ENCODE measurements at regions not wholly inside any gene's neighbourhood (a gene's known extent, or its start where the extent isn't known, plus 50 kb on each side); places are given as distances from the start of the nearest gene placed in this dataset.

DNA sequence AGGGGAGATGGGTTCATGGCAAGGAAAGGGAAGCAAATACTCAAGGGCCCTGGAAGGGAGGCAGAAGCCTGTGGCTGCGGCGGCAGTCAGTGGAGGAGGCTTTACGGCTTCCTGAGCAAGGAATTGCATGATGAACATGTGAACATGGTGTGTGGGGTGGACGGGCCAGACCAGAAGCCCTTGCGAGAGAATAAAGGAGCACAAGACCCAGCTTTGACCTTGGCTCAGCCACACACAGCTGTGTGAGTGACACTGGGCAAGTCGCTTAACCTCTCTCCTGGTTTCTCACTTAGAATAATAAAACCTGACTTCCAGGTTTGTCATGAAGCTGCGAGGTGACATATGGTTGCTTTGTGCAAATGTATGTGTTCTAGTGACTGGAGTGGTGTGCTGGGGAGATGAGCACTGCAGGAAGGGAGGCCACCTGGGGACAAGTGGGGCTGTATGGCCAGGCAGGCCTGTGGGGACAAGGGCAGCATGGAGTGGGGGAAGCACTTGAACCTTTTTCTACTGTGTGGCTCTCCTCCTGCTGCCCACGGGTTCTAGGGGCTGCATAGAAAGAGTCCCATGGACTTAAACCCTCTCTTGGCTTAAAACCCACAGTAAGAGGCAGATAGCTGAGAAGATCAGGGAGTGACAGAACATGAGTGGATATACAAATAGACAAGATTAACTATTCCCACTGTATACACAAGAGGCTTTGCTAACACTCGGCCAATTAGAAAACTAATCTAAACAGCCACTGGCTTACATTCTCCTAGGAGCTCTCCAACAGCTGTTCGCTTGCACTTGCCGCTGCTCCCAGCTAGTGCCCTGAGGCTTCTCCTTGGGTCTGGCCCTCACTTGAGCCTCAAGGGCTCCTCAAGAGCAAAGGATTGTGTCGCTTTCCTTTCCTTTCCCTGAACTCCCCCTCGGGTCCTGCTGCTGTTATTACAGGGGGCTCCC lies 67.3 kb upstream of the CDON start:
- H3K4me3 ChIP-seq (ENCODE audit: low read depth, low read length): no peak overlapping the region
- ChIA-PET CTCF (no interaction called here), POLR2A (no interaction called here)
- H3K9me3 ChIP-seq (ENCODE audit: control insufficient read depth, insufficient read depth, low read depth, low read length): no peaks in the 10 kb centered on the region
- H3K36me3 ChIP-seq (ENCODE audit: control insufficient read depth in 2 of 2, insufficient read depth in 1 of 2, low read length in 2 of 2): no peaks in the 10 kb centered on the region
- no peak overlapping the region for H3K27ac ChIP-seq (ENCODE audit: extremely low read depth, low read depth, low read length)
- TF ChIP-seq WT1 (tag by site-specific recombination; IDR thresholded peaks at IDR 0.05) (peak; percentile 51; the same call in 1 of the 2 replicates), ZNF266 (tag by site-specific recombination; IDR thresholded peaks at IDR 0.05; ENCODE audit: low read depth) (no peak), ZNF341 (tag by site-specific recombination; IDR thresholded peaks at IDR 0.05; ENCODE audit: low read depth) (peak; percentile 30; the same call in 1 of the 2 replicates), KLF10 (tag by site-specific recombination; IDR thresholded peaks at IDR 0.05) (no peak), ZNF121 (tag by site-specific recombination; IDR thresholded peaks at IDR 0.05) (no peak), ZSCAN16 (tag by site-specific recombination; IDR thresholded peaks at IDR 0.05) (peak; percentile 95), ZNF76 (tag by site-specific recombination; IDR thresholded peaks at IDR 0.05; ENCODE audit: borderline replicate concordance, low read depth) (no peak), SP2 (tag by site-specific recombination; IDR thresholded peaks at IDR 0.05) (no peak), ZNF114 (tag by site-specific recombination; IDR thresholded peaks at IDR 0.05) (no peak), ZNF155 (tag by site-specific recombination; IDR thresholded peaks at IDR 0.05) (no peak), ZIC2 (tag by site-specific recombination; IDR thresholded peaks at IDR 0.05) (peak; percentile 90), OSR2 (tag by site-specific recombination; IDR thresholded peaks at IDR 0.05) (peak; percentile 67)
- TF ChIP-seq, protein P1, sequence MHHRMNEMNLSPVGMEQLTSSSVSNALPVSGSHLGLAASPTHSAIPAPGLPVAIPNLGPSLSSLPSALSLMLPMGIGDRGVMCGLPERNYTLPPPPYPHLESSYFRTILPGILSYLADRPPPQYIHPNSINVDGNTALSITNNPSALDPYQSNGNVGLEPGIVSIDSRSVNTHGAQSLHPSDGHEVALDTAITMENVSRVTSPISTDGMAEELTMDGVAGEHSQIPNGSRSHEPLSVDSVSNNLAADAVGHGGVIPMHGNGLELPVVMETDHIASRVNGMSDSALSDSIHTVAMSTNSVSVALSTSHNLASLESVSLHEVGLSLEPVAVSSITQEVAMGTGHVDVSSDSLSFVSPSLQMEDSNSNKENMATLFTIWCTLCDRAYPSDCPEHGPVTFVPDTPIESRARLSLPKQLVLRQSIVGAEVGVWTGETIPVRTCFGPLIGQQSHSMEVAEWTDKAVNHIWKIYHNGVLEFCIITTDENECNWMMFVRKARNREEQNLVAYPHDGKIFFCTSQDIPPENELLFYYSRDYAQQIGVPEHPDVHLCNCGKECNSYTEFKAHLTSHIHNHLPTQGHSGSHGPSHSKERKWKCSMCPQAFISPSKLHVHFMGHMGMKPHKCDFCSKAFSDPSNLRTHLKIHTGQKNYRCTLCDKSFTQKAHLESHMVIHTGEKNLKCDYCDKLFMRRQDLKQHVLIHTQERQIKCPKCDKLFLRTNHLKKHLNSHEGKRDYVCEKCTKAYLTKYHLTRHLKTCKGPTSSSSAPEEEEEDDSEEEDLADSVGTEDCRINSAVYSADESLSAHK (tag by site-specific recombination; IDR thresholded peaks at IDR 0.05): no peak
- TF ChIP-seq, protein P2, sequence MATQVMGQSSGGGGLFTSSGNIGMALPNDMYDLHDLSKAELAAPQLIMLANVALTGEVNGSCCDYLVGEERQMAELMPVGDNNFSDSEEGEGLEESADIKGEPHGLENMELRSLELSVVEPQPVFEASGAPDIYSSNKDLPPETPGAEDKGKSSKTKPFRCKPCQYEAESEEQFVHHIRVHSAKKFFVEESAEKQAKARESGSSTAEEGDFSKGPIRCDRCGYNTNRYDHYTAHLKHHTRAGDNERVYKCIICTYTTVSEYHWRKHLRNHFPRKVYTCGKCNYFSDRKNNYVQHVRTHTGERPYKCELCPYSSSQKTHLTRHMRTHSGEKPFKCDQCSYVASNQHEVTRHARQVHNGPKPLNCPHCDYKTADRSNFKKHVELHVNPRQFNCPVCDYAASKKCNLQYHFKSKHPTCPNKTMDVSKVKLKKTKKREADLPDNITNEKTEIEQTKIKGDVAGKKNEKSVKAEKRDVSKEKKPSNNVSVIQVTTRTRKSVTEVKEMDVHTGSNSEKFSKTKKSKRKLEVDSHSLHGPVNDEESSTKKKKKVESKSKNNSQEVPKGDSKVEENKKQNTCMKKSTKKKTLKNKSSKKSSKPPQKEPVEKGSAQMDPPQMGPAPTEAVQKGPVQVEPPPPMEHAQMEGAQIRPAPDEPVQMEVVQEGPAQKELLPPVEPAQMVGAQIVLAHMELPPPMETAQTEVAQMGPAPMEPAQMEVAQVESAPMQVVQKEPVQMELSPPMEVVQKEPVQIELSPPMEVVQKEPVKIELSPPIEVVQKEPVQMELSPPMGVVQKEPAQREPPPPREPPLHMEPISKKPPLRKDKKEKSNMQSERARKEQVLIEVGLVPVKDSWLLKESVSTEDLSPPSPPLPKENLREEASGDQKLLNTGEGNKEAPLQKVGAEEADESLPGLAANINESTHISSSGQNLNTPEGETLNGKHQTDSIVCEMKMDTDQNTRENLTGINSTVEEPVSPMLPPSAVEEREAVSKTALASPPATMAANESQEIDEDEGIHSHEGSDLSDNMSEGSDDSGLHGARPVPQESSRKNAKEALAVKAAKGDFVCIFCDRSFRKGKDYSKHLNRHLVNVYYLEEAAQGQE (tag by site-specific recombination; IDR thresholded peaks at IDR 0.05): peak; percentile 74
- TF ChIP-seq, protein P3, sequence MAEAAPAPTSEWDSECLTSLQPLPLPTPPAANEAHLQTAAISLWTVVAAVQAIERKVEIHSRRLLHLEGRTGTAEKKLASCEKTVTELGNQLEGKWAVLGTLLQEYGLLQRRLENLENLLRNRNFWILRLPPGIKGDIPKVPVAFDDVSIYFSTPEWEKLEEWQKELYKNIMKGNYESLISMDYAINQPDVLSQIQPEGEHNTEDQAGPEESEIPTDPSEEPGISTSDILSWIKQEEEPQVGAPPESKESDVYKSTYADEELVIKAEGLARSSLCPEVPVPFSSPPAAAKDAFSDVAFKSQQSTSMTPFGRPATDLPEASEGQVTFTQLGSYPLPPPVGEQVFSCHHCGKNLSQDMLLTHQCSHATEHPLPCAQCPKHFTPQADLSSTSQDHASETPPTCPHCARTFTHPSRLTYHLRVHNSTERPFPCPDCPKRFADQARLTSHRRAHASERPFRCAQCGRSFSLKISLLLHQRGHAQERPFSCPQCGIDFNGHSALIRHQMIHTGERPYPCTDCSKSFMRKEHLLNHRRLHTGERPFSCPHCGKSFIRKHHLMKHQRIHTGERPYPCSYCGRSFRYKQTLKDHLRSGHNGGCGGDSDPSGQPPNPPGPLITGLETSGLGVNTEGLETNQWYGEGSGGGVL (tag by site-specific recombination; IDR thresholded peaks at IDR 0.05): no peak
- peaks cover 12% of the 10 kb centered on the region for H3K4me1 ChIP-seq (ENCODE audit: control insufficient read depth, insufficient read depth, low read length)

DNA sequence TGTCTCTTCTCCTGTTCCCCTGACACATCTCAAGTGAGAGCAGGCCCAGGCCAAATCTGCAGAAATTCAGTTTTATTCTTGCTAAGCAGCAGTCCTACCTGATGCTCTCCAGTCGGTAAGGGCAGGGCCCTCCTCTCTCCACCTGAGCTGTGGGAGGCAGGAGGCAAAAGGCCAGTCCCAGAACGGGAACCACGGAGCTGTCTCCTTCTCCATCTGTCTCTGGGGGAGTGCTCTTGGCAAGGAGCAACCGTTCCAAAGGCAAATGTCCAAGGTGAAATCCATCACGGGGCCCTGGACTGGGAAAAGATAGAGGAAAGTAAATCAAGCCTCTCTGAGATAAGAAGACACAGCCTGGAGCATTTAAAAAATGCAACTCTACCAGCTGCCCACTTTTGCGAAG lies 65.2 kb upstream of the CDON start:
- H3K36me3 ChIP-seq (ENCODE audit: control insufficient read depth in 2 of 2, insufficient read depth in 1 of 2, low read length in 2 of 2): no peaks in the 10 kb centered on the region
- H3K4me3 ChIP-seq (ENCODE audit: low read depth, low read length): no peak overlapping the region
- no peaks in the 10 kb centered on the region for H3K9me3 ChIP-seq (ENCODE audit: control insufficient read depth, insufficient read depth, low read depth, low read length)
- CTCF ChIA-PET: interaction anchor here (0.7 kb wide), 1 partner anchor 13 kb away, joined by 4 read pairs; no protein-coding TSS in a partner anchor
- peaks cover 10% of the 10 kb centered on the region for H3K4me1 ChIP-seq (ENCODE audit: control insufficient read depth, insufficient read depth, low read length)
- H3K27ac ChIP-seq (ENCODE audit: extremely low read depth, low read depth, low read length): no peak overlapping the region
- POLR2A ChIA-PET: interaction anchor here (1.2 kb wide), 1 partner anchor 14 kb away, joined by 4 read pairs; no protein-coding TSS in a partner anchor
- TF ChIP-seq ZNF221 (tag by site-specific recombination; IDR thresholded peaks at IDR 0.05; ENCODE audit: borderline replicate concordance): no peak
- TF ChIP-seq, protein P4, sequence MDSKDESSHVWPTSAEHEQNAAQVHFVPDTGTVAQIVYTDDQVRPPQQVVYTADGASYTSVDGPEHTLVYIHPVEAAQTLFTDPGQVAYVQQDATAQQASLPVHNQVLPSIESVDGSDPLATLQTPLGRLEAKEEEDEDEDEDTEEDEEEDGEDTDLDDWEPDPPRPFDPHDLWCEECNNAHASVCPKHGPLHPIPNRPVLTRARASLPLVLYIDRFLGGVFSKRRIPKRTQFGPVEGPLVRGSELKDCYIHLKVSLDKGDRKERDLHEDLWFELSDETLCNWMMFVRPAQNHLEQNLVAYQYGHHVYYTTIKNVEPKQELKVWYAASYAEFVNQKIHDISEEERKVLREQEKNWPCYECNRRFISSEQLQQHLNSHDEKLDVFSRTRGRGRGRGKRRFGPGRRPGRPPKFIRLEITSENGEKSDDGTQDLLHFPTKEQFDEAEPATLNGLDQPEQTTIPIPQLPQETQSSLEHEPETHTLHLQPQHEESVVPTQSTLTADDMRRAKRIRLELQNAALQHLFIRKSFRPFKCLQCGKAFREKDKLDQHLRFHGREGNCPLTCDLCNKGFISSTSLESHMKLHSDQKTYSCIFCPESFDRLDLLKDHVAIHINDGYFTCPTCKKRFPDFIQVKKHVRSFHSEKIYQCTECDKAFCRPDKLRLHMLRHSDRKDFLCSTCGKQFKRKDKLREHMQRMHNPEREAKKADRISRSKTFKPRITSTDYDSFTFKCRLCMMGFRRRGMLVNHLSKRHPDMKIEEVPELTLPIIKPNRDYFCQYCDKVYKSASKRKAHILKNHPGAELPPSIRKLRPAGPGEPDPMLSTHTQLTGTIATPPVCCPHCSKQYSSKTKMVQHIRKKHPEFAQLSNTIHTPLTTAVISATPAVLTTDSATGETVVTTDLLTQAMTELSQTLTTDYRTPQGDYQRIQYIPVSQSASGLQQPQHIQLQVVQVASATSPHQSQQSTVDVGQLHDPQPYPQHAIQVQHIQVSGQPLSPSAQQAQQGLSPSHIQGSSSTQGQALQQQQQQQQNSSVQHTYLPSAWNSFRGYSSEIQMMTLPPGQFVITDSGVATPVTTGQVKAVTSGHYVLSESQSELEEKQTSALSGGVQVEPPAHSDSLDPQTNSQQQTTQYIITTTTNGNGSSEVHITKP (tag by site-specific recombination; IDR thresholded peaks at IDR 0.05): peak; percentile 63
- 0 out of 2 replicates have a peak, but pooled peaks have one; percentile 14 for TF ChIP-seq GLIS1 (tag by site-specific recombination; IDR thresholded peaks at IDR 0.05)
- no peak for TF ChIP-seq ZNF677 (tag by site-specific recombination; IDR thresholded peaks at IDR 0.05)
- no peak for TF ChIP-seq KLF10 (tag by site-specific recombination; IDR thresholded peaks at IDR 0.05)
- no peak for TF ChIP-seq ZNF112 (tag by site-specific recombination; IDR thresholded peaks at IDR 0.05)
- TF ChIP-seq FEZF1 (tag by site-specific recombination; IDR thresholded peaks at IDR 0.05): 0 out of 2 replicates have a peak, but pooled peaks have one; percentile 34

Measured in HEK293 (cell line).